B cell (primary cell): ENCODE measurements at regions not wholly inside any gene's neighbourhood (a gene's known extent, or its start where the extent isn't known, plus 50 kb on each side); places are given as distances from the start of the nearest gene placed in this dataset.

Experiments used
- ATAC-seq: fragments of 200-7000 bp; cut with Tn5 transposase; one replicate; pipeline ENCODE4 v1.10.0; 2021; ENCODE audit warnings: low read depth, mild to moderate bottlenecking, moderate number of reproducible peaks, moderate library complexity
- CTCF ChIA-PET: fragments of 350-600 bp; sonication (Branson Sonifier 250); formaldehyde crosslinking; loops from one replicate; lab custom pipeline; 2021; ENCODE audit warnings: antibody characterized with exemption, inconsistent platforms; lab: Charles Lee
- POLR2A ChIA-PET: fragments of 350-600 bp; sonication (Branson Sonifier 250); formaldehyde crosslinking; loops from one replicate; lab custom pipeline; 2021; ENCODE audit warnings: antibody characterized with exemption; lab: Charles Lee
- DNase-seq: peaks from one replicate; pipeline ENCODE4 v3.0.0; 2013
- H2AFZ ChIP-seq: 2 replicates; pipeline ENCODE4 v1.6.1; 2012; ENCODE audit warnings: mild to moderate bottlenecking, low read depth, low read length; ENCODE audit not compliant: insufficient read depth, poor library complexity, severe bottlenecking
- H3K27ac ChIP-seq, 2 donors: 1 replicate in 1 of 2; 2 replicates in 1 of 2; pipeline ENCODE4 v1.5.1; 2012 to 2013; ENCODE audit warnings: low read length in 2 of 2, mild to moderate bottlenecking in 2 of 2, moderate library complexity in 1 of 2
- H3K27me3 ChIP-seq, 4 experiments: fragments of 200-600 bp in 1 of 4; sonication (generic) in 1 of 4; replicated peaks in 1 of 4; 1 replicate in 2 of 4; 2 replicates in 2 of 4; pipeline versions ENCODE4 v1.6.1 to v1.7.0; 2013 to 2016; ENCODE audit warnings: low read length in 3 of 4, mild to moderate bottlenecking in 2 of 4, mixed read lengths in 1 of 4, moderate library complexity in 1 of 4; ENCODE audit not compliant: insufficient read depth in 4 of 4, control insufficient read depth in 3 of 4; ENCODE audit errors: control extremely low read depth in 1 of 4
- H3K36me3 ChIP-seq, 2 experiments: replicated peaks in 1 of 2; 1 replicate in 1 of 2; 2 replicates in 1 of 2; pipeline versions ENCODE4 v1.6.1 to v1.7.1; 2013; ENCODE audit warnings: low read length in 1 of 2; ENCODE audit not compliant: insufficient read depth in 2 of 2, control insufficient read depth in 1 of 2; ENCODE audit errors: control extremely low read depth in 1 of 2, extremely low read depth in 1 of 2
- H3K4me1 ChIP-seq, 2 donors: fragments of 200-600 bp in 1 of 2; sonication (generic) in 1 of 2; 1 replicate in 1 of 2; 2 replicates in 1 of 2; pipeline versions ENCODE4 v1.5.1 to v1.6.1; 2013 to 2017; ENCODE audit warnings: low read length in 2 of 2; ENCODE audit not compliant: control insufficient read depth in 2 of 2, insufficient read depth in 2 of 2
- H3K4me2 ChIP-seq: replicated peaks from 2 replicates; pipeline ENCODE3; 2012; ENCODE audit warnings: mild to moderate bottlenecking, low read depth, low read length; ENCODE audit not compliant: poor library complexity, severe bottlenecking
- H3K4me3 ChIP-seq, 5 experiments: fragments of 200-600 bp in 1 of 5; sonication (generic) in 1 of 5; 1 replicate in 3 of 5; 2 replicates in 2 of 5; pipeline versions ENCODE4 v1.5.1 to v1.7.0; 2011 to 2016; ENCODE audit warnings: low read length in 4 of 5, mild to moderate bottlenecking in 4 of 5, low read depth in 2 of 5, control low read depth in 1 of 5, moderate library complexity in 1 of 5; ENCODE audit not compliant: insufficient read depth in 1 of 5; ENCODE audit errors: control extremely low read depth in 1 of 5, extremely low read depth in 1 of 5
- H3K79me2 ChIP-seq: fragments of 200-600 bp; sonication (generic); one replicate; pipeline ENCODE4 v1.6.0; 2016; ENCODE audit warnings: low read length; ENCODE audit not compliant: control insufficient read depth, insufficient read depth
- H3K9ac ChIP-seq: fragments of 200-600 bp; sonication (generic); 2 replicates; pipeline ENCODE4 v1.6.1; 2017; ENCODE audit warnings: mild to moderate bottlenecking, low read length, moderate library complexity
- H3K9me3 ChIP-seq, 3 donors: one replicate each; pipeline versions ENCODE4 v1.6.1 to v1.7.1; 2013; ENCODE audit warnings: low read length in 2 of 3; ENCODE audit not compliant: control insufficient read depth in 2 of 3, insufficient read depth in 1 of 3; ENCODE audit errors: control extremely low read depth in 1 of 3
- H4K20me1 ChIP-seq: 2 replicates; pipeline ENCODE4 v1.6.0; 2012; ENCODE audit warnings: mild to moderate bottlenecking, low read length; ENCODE audit not compliant: insufficient read depth, control insufficient read depth, poor library complexity, severe bottlenecking
- H3K27ac Mint-ChIP-seq: one replicate; pipeline ENCODE4 v1.8.0; 2021; ENCODE audit warnings: mixed read lengths
- H3K27me3 Mint-ChIP-seq: one replicate; pipeline ENCODE4 v1.8.0; 2021; ENCODE audit warnings: mixed read lengths
- H3K4me1 Mint-ChIP-seq: one replicate; pipeline ENCODE4 v1.8.0; 2021; ENCODE audit warnings: mixed read lengths
- H3K4me3 Mint-ChIP-seq: one replicate; pipeline ENCODE4 v1.8.0; 2021; ENCODE audit warnings: mixed read lengths
- H3K9me3 Mint-ChIP-seq: one replicate; pipeline ENCODE4 v1.8.0; 2022; ENCODE audit warnings: mixed read lengths; ENCODE audit not compliant: insufficient read depth
- EZH2 ChIP-seq: IDR thresholded peaks from 2 replicates; pipeline ENCODE4 v1.6.1; 2012; ENCODE audit warnings: borderline replicate concordance, low read depth, mild to moderate bottlenecking, moderate library complexity, low read length; ENCODE audit not compliant: insufficient read depth, poor library complexity, severe bottlenecking
- WGBS: methylation state at CpG from one replicate; pipeline ENCODE4 v1.1.5; 2013; ENCODE audit warnings: missing lambda C conversion rate; ENCODE audit not compliant: insufficient coverage; 5-methylcytosine and 5-hydroxymethylcytosine counted together
- intact Hi-C: fragments of 100-400 bp; cut with micrococcal nuclease; formaldehyde crosslinking; loops from one replicate; pipeline ENCODE4 v1.10.0; 2022
- TF ChIP-seq, protein P1 (sequence below): fragments of 200-600 bp; IDR thresholded peaks from one replicate; pipeline ENCODE4 v1.8.0; 2022; ENCODE audit warnings: antibody characterized with exemption, mild to moderate bottlenecking

DNA sequence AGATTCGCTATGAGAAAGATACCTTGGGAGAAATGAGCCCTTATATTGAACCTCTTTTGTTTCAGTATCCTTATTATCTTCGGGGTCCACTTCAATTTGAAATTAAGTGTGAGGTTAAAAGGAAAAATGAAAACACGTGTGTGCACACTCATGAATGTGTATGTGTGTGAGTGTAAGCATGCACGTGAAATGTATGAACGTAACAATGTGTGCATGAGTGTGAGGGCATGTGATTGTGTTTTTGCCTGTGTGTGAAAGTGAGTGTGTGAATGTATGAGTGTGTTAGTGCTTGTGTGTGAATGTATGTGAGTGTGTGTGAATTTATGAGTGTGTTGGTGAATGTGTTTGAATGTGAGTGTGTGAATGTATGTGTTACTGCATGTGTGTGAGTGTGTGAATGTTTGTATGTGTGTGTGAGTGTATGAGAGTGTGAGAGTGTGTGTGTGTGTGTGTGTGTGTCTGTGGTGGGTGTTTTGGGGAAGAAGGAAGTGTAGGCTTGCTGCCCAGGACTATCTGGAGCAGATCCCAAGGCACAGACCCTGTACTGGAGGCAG lies 224.0 kb upstream of the CDH13 start:
- no peaks in the 10 kb centered on the region for H3K9me3 Mint-ChIP-seq
- WGBS = 92% methylated on average over 4 of the region's 5 CpGs
- H3K27ac ChIP-seq = no peak overlapping the region
- H3K4me3 Mint-ChIP-seq = no peak overlapping the region
- H3K27ac Mint-ChIP-seq = no peak overlapping the region
- CTCF ChIA-PET = no interaction called here
- no peak for DNase-seq
- H3K4me2 ChIP-seq = no peak overlapping the region
- POLR2A ChIA-PET = no interaction called here
- no peaks in the 10 kb centered on the region for H3K4me1 ChIP-seq
- no peak overlapping the region for H2AFZ ChIP-seq
- no peak for ATAC-seq
- intact Hi-C loops = no loop called here
- TF ChIP-seq, protein P1, sequence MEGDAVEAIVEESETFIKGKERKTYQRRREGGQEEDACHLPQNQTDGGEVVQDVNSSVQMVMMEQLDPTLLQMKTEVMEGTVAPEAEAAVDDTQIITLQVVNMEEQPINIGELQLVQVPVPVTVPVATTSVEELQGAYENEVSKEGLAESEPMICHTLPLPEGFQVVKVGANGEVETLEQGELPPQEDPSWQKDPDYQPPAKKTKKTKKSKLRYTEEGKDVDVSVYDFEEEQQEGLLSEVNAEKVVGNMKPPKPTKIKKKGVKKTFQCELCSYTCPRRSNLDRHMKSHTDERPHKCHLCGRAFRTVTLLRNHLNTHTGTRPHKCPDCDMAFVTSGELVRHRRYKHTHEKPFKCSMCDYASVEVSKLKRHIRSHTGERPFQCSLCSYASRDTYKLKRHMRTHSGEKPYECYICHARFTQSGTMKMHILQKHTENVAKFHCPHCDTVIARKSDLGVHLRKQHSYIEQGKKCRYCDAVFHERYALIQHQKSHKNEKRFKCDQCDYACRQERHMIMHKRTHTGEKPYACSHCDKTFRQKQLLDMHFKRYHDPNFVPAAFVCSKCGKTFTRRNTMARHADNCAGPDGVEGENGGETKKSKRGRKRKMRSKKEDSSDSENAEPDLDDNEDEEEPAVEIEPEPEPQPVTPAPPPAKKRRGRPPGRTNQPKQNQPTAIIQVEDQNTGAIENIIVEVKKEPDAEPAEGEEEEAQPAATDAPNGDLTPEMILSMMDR = no peak
- no peak for TF ChIP-seq EZH2
- H3K9ac ChIP-seq = no peak overlapping the region
- no peaks in the 10 kb centered on the region for H3K36me3 ChIP-seq
- peaks cover 0 to 4% (median 1%) of the 10 kb centered on the region in 4 experiments for H3K27me3 ChIP-seq
- peaks cover 16% of the 10 kb centered on the region for H3K27me3 Mint-ChIP-seq
- no peaks in the 10 kb centered on the region for H3K79me2 ChIP-seq
- H3K4me3 ChIP-seq = no peak overlapping the region
- no peaks in the 10 kb centered on the region for H3K4me1 Mint-ChIP-seq
- no peaks in the 10 kb centered on the region for H4K20me1 ChIP-seq
- H3K9me3 ChIP-seq = no peaks in the 10 kb centered on the region

DNA sequence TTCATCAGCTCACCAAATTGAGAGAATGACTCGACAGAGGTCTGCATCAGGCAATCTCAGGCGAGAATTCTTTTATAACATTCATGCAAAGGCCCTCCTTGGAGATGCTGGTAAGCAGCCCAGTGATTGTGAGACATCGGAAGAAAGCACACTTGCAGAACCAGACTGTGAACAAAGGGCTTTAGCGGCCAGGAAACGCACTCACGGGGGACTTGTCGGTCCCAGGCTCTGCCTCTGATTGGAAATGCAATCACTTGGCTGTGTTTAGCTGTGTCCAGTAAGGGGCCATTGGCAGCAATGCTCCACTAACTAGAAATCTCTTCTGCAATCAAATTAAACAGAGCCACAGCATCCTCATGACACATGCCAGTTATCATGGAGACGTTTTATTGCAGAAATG lies 226.7 kb upstream of the CDH13 start:
- ChIA-PET CTCF (no interaction called here), POLR2A (no interaction called here)
- intact Hi-C loops = no loop called here
- no peak overlapping the region for H3K4me2 ChIP-seq
- Mint-ChIP-seq H3K27me3 (peaks cover 3% of the 10 kb centered on the region), H3K9me3 (no peaks in the 10 kb centered on the region), H3K4me1 (no peaks in the 10 kb centered on the region), H3K4me3 (no peak overlapping the region), H3K27ac (no peak overlapping the region)
- TF ChIP-seq, protein P1 = no peak
- no peak for TF ChIP-seq EZH2
- H3K4me1 ChIP-seq = no peaks in the 10 kb centered on the region
- H3K4me3 ChIP-seq = no peak overlapping the region
- H3K79me2 ChIP-seq = no peaks in the 10 kb centered on the region
- DNase-seq (no peak), ATAC-seq (no peak)
- no peaks in the 10 kb centered on the region for H3K27me3 ChIP-seq
- no peak overlapping the region for H2AFZ ChIP-seq
- H3K36me3 ChIP-seq = no peaks in the 10 kb centered on the region
- WGBS = 58% methylated on average over 7 of the region's 8 CpGs
- H3K9me3 ChIP-seq = no peaks in the 10 kb centered on the region
- no peak overlapping the region for H3K9ac ChIP-seq
- no peaks in the 10 kb centered on the region for H4K20me1 ChIP-seq
- no peak overlapping the region for H3K27ac ChIP-seq
